Hepatocyte (in vitro differentiated cells): ENCODE measurements at regions not wholly inside any gene's neighbourhood (a gene's known extent, or its start where the extent isn't known, plus 50 kb on each side); places are given as distances from the start of the nearest gene placed in this dataset.

Experiments used
- EZH2 ChIP-seq: fragments of 200-600 bp; sonication (generic); IDR thresholded peaks from 2 replicates; pipeline ENCODE4 v1.6.1; 2016; ENCODE audit warnings: antibody characterized with exemption, mild to moderate bottlenecking, borderline replicate concordance
- TF ChIP-seq, protein P1 (sequence below): fragments of 200-600 bp; sonication (generic); IDR thresholded peaks from 2 replicates; pipeline ENCODE4 v1.5.1; 2016; ENCODE audit warnings: antibody characterized with exemption, mild to moderate bottlenecking; ENCODE audit not compliant: poor library complexity

DNA sequence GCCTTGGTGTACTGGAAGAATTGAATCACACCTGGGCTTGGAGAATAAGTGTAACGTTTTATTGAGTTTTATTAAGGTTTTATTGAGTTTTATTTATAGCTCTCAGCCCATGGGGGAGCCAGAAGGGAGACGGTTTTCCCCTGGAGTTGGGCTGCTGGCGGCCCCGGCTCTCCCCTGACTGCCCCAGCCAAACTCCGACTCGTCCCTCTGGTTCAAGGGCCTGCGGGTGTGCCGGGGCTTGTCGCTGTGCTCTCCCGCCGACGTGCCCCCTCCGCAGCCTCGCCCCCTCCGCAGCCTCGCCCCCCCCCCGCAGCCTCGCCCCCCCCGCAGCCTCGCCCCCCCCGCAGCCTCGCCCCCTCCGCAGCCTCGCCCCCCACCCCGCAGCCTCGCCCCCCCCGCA is 326.1 kb upstream of the RTL1 start:
- TF ChIP-seq, protein P1, sequence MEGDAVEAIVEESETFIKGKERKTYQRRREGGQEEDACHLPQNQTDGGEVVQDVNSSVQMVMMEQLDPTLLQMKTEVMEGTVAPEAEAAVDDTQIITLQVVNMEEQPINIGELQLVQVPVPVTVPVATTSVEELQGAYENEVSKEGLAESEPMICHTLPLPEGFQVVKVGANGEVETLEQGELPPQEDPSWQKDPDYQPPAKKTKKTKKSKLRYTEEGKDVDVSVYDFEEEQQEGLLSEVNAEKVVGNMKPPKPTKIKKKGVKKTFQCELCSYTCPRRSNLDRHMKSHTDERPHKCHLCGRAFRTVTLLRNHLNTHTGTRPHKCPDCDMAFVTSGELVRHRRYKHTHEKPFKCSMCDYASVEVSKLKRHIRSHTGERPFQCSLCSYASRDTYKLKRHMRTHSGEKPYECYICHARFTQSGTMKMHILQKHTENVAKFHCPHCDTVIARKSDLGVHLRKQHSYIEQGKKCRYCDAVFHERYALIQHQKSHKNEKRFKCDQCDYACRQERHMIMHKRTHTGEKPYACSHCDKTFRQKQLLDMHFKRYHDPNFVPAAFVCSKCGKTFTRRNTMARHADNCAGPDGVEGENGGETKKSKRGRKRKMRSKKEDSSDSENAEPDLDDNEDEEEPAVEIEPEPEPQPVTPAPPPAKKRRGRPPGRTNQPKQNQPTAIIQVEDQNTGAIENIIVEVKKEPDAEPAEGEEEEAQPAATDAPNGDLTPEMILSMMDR, result no peak
- no peak for TF ChIP-seq EZH2
